CD4-positive, alpha-beta memory T cell (primary cell): ENCODE measurements at regions not wholly inside any gene's neighbourhood (a gene's known extent, or its start where the extent isn't known, plus 50 kb on each side); places are given as distances from the start of the nearest gene placed in this dataset.

ENCODE experiments used
- CTCF ChIA-PET: fragments of 350-600 bp; sonication (Branson Sonifier 250); formaldehyde crosslinking; loops from one replicate; lab custom pipeline; 2021; ENCODE audit warnings: inconsistent platforms; ENCODE audit not compliant: partially characterized antibody; lab: Charles Lee
- POLR2A ChIA-PET: fragments of 350-600 bp; sonication (Branson Sonifier 250); formaldehyde crosslinking; loops from one replicate; lab custom pipeline; 2021; ENCODE audit not compliant: partially characterized antibody; lab: Charles Lee
- DNase-seq, 5 donors: peaks; one replicate each; pipeline versions ENCODE4 v3.0.0 to v3.0.0-alpha.2; 2020 to 2022; ENCODE audit warnings: mixed read lengths in 1 of 5
- H3K27ac ChIP-seq: one replicate; pipeline ENCODE4 v1.7.0; 2013; ENCODE audit warnings: low read depth, low read length
- H3K27me3 ChIP-seq: 2 replicates; pipeline ENCODE4 v1.7.0; 2013; ENCODE audit warnings: mild to moderate bottlenecking, low read length, moderate library complexity; ENCODE audit not compliant: insufficient read depth
- H3K36me3 ChIP-seq: 2 replicates; pipeline ENCODE4 v1.7.0; 2013; ENCODE audit warnings: mild to moderate bottlenecking, low read length, moderate library complexity; ENCODE audit not compliant: insufficient read depth
- H3K4me1 ChIP-seq: 2 replicates; pipeline ENCODE4 v1.7.0; 2013; ENCODE audit warnings: mild to moderate bottlenecking, low read length, moderate library complexity; ENCODE audit not compliant: insufficient read depth
- H3K4me3 ChIP-seq, 2 donors: one replicate each; pipeline ENCODE4 v1.7.0; 2013; ENCODE audit warnings: low read length in 2 of 2, mild to moderate bottlenecking in 1 of 2
- H3K9me3 ChIP-seq, 2 donors: one replicate each; pipeline ENCODE4 v1.7.0; 2013; ENCODE audit warnings: low read length in 2 of 2, control low read depth in 1 of 2; ENCODE audit not compliant: control insufficient read depth in 1 of 2
- H3K27ac Mint-ChIP-seq, 7 donors: one replicate each; pipeline ENCODE4 v1.8.0; 2020 to 2021; ENCODE audit warnings: mixed read lengths in 7 of 7, mild to moderate bottlenecking in 6 of 7, inconsistent platforms in 3 of 7, moderate library complexity in 3 of 7
- H3K27me3 Mint-ChIP-seq, 2 donors: one replicate each; pipeline ENCODE4 v1.8.0; 2020 to 2021; ENCODE audit warnings: mixed read lengths in 2 of 2
- H3K36me3 Mint-ChIP-seq, 2 donors: one replicate each; pipeline ENCODE4 v1.8.0; 2020 to 2021; ENCODE audit warnings: mixed read lengths in 2 of 2, inconsistent platforms in 1 of 2, mild to moderate bottlenecking in 1 of 2
- H3K4me1 Mint-ChIP-seq, 4 donors: one replicate each; pipeline ENCODE4 v1.8.0; 2020 to 2021; ENCODE audit warnings: mixed read lengths in 4 of 4, mild to moderate bottlenecking in 1 of 4
- H3K4me3 Mint-ChIP-seq, 8 donors: one replicate each; pipeline ENCODE4 v1.8.0; 2020 to 2021; ENCODE audit warnings: mixed read lengths in 8 of 8, mild to moderate bottlenecking in 7 of 8, moderate library complexity in 6 of 8, inconsistent platforms in 3 of 8
- H3K9me3 Mint-ChIP-seq, 8 donors: one replicate each; pipeline ENCODE4 v1.8.0; 2020 to 2021; ENCODE audit warnings: mixed read lengths in 8 of 8, mild to moderate bottlenecking in 5 of 8, inconsistent platforms in 3 of 8, moderate library complexity in 1 of 8
- intact Hi-C: fragments of 100-400 bp; cut with micrococcal nuclease; formaldehyde crosslinking; loops from one replicate; pipeline ENCODE4 v1.15.1; 2023

GRCh38 chr21:20685475-20685874, 312.7 kb upstream of the NCAM2 start:
- Histone ChIP-seq H3K4me1 (no peaks in the 10 kb centered on the region), H3K27me3 (no peaks in the 10 kb centered on the region), H3K27ac (no peak overlapping the region), H3K36me3 (no peaks in the 10 kb centered on the region), H3K4me3 (no peak overlapping the region), H3K9me3 (no peaks in the 10 kb centered on the region)
- H3K27me3 Mint-ChIP-seq, result no peaks in the 10 kb centered on the region
- no peak for DNase-seq
- no peaks in the 10 kb centered on the region for H3K36me3 Mint-ChIP-seq
- H3K27ac Mint-ChIP-seq, result no peak overlapping the region
- ChIA-PET POLR2A (no interaction called here), CTCF (no interaction called here)
- H3K4me3 Mint-ChIP-seq, result no peak overlapping the region
- peaks cover 3 to 15% (median 6%) of the 10 kb centered on the region in 8 donors for H3K9me3 Mint-ChIP-seq
- no peaks in the 10 kb centered on the region for H3K4me1 Mint-ChIP-seq
- intact Hi-C loops, result no loop called here

GRCh38 chr21:20698585-20698984, 299.6 kb upstream of the NCAM2 start:
- Mint-ChIP-seq H3K9me3 (peaks cover 8 to 21% (median 11%) of the 10 kb centered on the region in 8 donors), H3K27ac (no peak overlapping the region), H3K4me3 (no peak overlapping the region), H3K27me3 (no peaks in the 10 kb centered on the region), H3K36me3 (no peaks in the 10 kb centered on the region), H3K4me1 (no peaks in the 10 kb centered on the region)
- Histone ChIP-seq H3K27me3 (no peaks in the 10 kb centered on the region), H3K27ac (no peak overlapping the region), H3K4me1 (no peaks in the 10 kb centered on the region), H3K9me3 (no peaks in the 10 kb centered on the region), H3K4me3 (no peak overlapping the region), H3K36me3 (no peaks in the 10 kb centered on the region)
- DNase-seq, result no peak
- CTCF ChIA-PET, result no interaction called here
- POLR2A ChIA-PET, result no interaction called here
- intact Hi-C loops, result no loop called here

DNA sequence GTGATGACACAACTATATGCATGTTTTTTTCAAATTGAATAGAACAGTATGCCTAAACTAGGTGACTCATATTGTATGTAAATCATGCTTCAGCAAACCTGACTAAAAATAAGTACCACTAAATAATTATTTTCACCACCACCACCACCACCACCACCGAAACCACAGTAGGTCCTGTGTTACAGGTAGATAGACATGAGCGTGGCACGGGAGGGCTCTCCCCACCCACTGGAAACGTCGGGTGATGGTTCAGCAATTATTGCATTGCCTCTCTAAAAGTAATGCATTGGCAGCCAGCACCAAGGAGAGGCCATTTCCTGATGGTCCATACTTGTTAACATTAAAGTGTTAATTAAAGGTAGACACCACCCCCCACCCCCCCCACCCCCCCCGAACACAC, 297.0 kb upstream of the NCAM2 start:
- no peaks in the 10 kb centered on the region for H3K27me3 Mint-ChIP-seq
- no peaks in the 10 kb centered on the region for H3K36me3 Mint-ChIP-seq
- H3K4me3 Mint-ChIP-seq, result no peak overlapping the region
- H3K4me1 Mint-ChIP-seq, result no peaks in the 10 kb centered on the region
- no peaks in the 10 kb centered on the region for H3K36me3 ChIP-seq
- no peaks in the 10 kb centered on the region for H3K27me3 ChIP-seq
- no peak overlapping the region for H3K4me3 ChIP-seq
- POLR2A ChIA-PET, result no interaction called here
- no peak for DNase-seq
- intact Hi-C loops, result no loop called here
- no peak overlapping the region for H3K27ac Mint-ChIP-seq
- H3K4me1 ChIP-seq, result no peaks in the 10 kb centered on the region
- no peak overlapping the region for H3K27ac ChIP-seq
- H3K9me3 ChIP-seq, result no peaks in the 10 kb centered on the region
- H3K9me3 Mint-ChIP-seq, result peaks cover 7 to 20% (median 9%) of the 10 kb centered on the region in 8 donors
- CTCF ChIA-PET, result no interaction called here

- intact Hi-C loops, result no loop called here
- Histone ChIP-seq H3K27me3 (no peaks in the 10 kb centered on the region), H3K27ac (no peak overlapping the region), H3K36me3 (no peaks in the 10 kb centered on the region), H3K9me3 (no peaks in the 10 kb centered on the region), H3K4me3 (no peak overlapping the region), H3K4me1 (no peaks in the 10 kb centered on the region)
- ChIA-PET POLR2A (no interaction called here), CTCF (no interaction called here)
- H3K4me1 Mint-ChIP-seq, result no peaks in the 10 kb centered on the region
- H3K36me3 Mint-ChIP-seq, result no peaks in the 10 kb centered on the region
- peaks cover 4 to 22% (median 7%) of the 10 kb centered on the region in 8 donors for H3K9me3 Mint-ChIP-seq
- H3K27ac Mint-ChIP-seq, result no peak overlapping the region
- no peak overlapping the region for H3K4me3 Mint-ChIP-seq
- H3K27me3 Mint-ChIP-seq, result no peaks in the 10 kb centered on the region
- no peak for DNase-seq
Measured at GRCh38 chr21:20703112-20703767, 295.0 kb upstream of the NCAM2 start.

DNA sequence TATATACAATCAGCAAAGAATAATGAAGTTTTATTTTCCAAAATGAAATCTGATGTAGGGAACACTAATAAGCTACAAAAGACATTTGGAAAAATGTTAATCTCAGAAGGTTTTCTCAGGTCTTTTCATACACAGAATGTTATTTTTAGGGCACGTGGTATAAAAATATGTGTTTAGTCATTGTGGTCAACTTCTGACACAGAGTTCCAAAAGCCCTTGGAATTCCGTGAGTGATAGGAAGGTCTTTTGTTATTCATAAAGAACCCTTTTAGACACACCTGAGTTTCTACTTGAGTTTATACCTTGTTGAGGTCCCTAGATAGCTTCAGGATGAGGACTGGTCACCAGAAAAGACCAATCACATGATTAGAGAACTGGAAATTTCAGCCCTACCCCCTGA, 277.6 kb upstream of the NCAM2 start:
- DNase-seq, result no peak
- no peaks in the 10 kb centered on the region for H3K27me3 ChIP-seq
- Mint-ChIP-seq H3K4me3 (no peak overlapping the region), H3K27me3 (no peaks in the 10 kb centered on the region), H3K4me1 (no peaks in the 10 kb centered on the region), H3K27ac (no peak overlapping the region), H3K9me3 (peaks cover 0 to 10% (median 3%) of the 10 kb centered on the region in 8 donors), H3K36me3 (no peaks in the 10 kb centered on the region)
- intact Hi-C loops, result no loop called here
- no peak overlapping the region for H3K27ac ChIP-seq
- ChIA-PET CTCF (no interaction called here), POLR2A (no interaction called here)
- H3K36me3 ChIP-seq, result no peaks in the 10 kb centered on the region
- H3K4me3 ChIP-seq, result no peak overlapping the region
- no peaks in the 10 kb centered on the region for H3K9me3 ChIP-seq
- no peaks in the 10 kb centered on the region for H3K4me1 ChIP-seq

- no peaks in the 10 kb centered on the region for H3K27me3 ChIP-seq
- no peak overlapping the region for H3K4me3 ChIP-seq
- CTCF ChIA-PET, result no interaction called here
- no peaks in the 10 kb centered on the region for H3K36me3 ChIP-seq
- H3K27ac ChIP-seq, result no peak overlapping the region
- no peak overlapping the region for H3K27ac Mint-ChIP-seq
- POLR2A ChIA-PET, result no interaction called here
- no peaks in the 10 kb centered on the region for H3K27me3 Mint-ChIP-seq
- DNase-seq, result no peak
- no peaks in the 10 kb centered on the region for H3K4me1 ChIP-seq
- intact Hi-C loops, result no loop called here
- H3K9me3 Mint-ChIP-seq, result peaks cover 0 to 10% (median 3%) of the 10 kb centered on the region in 8 donors
- no peaks in the 10 kb centered on the region for H3K36me3 Mint-ChIP-seq
- H3K4me3 Mint-ChIP-seq, result no peak overlapping the region
- H3K9me3 ChIP-seq, result no peaks in the 10 kb centered on the region
- no peaks in the 10 kb centered on the region for H3K4me1 Mint-ChIP-seq
Measured at GRCh38 chr21:20721151-20721550, 277.1 kb upstream of the NCAM2 start.

DNA sequence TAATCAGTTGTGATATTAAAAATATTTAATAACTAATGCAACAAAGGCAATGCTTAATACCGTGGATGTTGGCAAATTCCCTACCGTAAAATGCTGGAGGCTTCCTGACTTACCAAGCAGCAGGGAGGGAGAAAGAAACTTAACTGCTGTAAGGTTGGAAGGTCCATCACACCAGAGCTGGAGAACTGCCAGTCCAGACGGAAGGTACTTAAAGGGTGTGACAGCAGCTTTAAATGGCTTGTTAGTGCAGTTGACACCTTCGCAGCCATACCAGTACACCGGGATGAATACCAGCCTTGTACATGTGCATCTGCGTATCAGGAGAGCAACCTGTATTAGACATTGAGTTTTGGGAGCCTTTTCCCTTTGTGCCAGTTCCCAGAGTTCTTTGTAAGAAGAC, 269.5 kb upstream of the NCAM2 start:
- no peaks in the 10 kb centered on the region for H3K27me3 ChIP-seq

GRCh38 chr21:20729376-20729775, 268.8 kb upstream of the NCAM2 start:
- Histone ChIP-seq H3K27me3 (no peaks in the 10 kb centered on the region), H3K27ac (no peak overlapping the region), H3K9me3 (no peaks in the 10 kb centered on the region), H3K4me3 (no peak overlapping the region), H3K36me3 (no peaks in the 10 kb centered on the region), H3K4me1 (no peaks in the 10 kb centered on the region)
- no peaks in the 10 kb centered on the region for H3K36me3 Mint-ChIP-seq
- H3K4me1 Mint-ChIP-seq, result no peaks in the 10 kb centered on the region
- ChIA-PET POLR2A (no interaction called here), CTCF (no interaction called here)
- peaks cover 0 to 7% (median 0%) of the 10 kb centered on the region in 8 donors for H3K9me3 Mint-ChIP-seq
- intact Hi-C loops, result no loop called here
- H3K4me3 Mint-ChIP-seq, result no peak overlapping the region
- DNase-seq, result no peak
- no peaks in the 10 kb centered on the region for H3K27me3 Mint-ChIP-seq
- no peak overlapping the region for H3K27ac Mint-ChIP-seq

More for the DNA sequence above, 269.5 kb upstream of the NCAM2 start:
- Mint-ChIP-seq H3K27me3 (no peaks in the 10 kb centered on the region), H3K27ac (no peak overlapping the region), H3K4me1 (no peaks in the 10 kb centered on the region), H3K4me3 (no peak overlapping the region), H3K9me3 (peaks cover 0 to 3% (median 0%) of the 10 kb centered on the region in 8 donors), H3K36me3 (no peaks in the 10 kb centered on the region)
- intact Hi-C loops, result no loop called here
- H3K27ac ChIP-seq, result no peak overlapping the region
- CTCF ChIA-PET, result no interaction called here
- DNase-seq, result no peak
- H3K9me3 ChIP-seq, result no peaks in the 10 kb centered on the region
- no peaks in the 10 kb centered on the region for H3K36me3 ChIP-seq
- POLR2A ChIA-PET, result no interaction called here
- H3K4me1 ChIP-seq, result no peaks in the 10 kb centered on the region
- no peak overlapping the region for H3K4me3 ChIP-seq
